CD4-positive, CD25-positive, alpha-beta regulatory T cell (primary cell): ENCODE measurements at regions not wholly inside any gene's neighbourhood (a gene's known extent, or its start where the extent isn't known, plus 50 kb on each side); places are given as distances from the start of the nearest gene placed in this dataset.

Source experiments
- ATAC-seq, 2 donors: fragments of 150-1000 bp; cut with Tn5 transposase; one replicate each; pipeline ENCODE4 v1.10.0; 2021; ENCODE audit warnings: low read depth in 2 of 2, moderate number of reproducible peaks in 2 of 2, moderate library complexity in 1 of 2
- DNase-seq, 3 donors: peaks; one replicate each; pipeline versions ENCODE4 v3.0.0 to v3.0.0-alpha.2; 2012 to 2022; ENCODE audit warnings: mixed read lengths in 1 of 3
- H3K27ac ChIP-seq: one replicate; pipeline ENCODE4 v1.7.0; 2013; ENCODE audit warnings: mild to moderate bottlenecking, low read length; ENCODE audit not compliant: insufficient read depth, poor library complexity, severe bottlenecking
- H3K27me3 ChIP-seq: one replicate; pipeline ENCODE4 v1.7.0; 2013; ENCODE audit warnings: low read length; ENCODE audit not compliant: control insufficient read depth, insufficient read depth
- H3K36me3 ChIP-seq: one replicate; pipeline ENCODE4 v1.7.0; 2013; ENCODE audit warnings: mild to moderate bottlenecking, low read length, moderate library complexity; ENCODE audit not compliant: control insufficient read depth, insufficient read depth
- H3K4me1 ChIP-seq: 2 replicates; pipeline ENCODE4 v1.7.0; 2013; ENCODE audit warnings: mild to moderate bottlenecking, low read length; ENCODE audit not compliant: insufficient read depth, control insufficient read depth, poor library complexity, severe bottlenecking
- H3K4me3 ChIP-seq: one replicate; pipeline ENCODE4 v1.7.0; 2013; ENCODE audit warnings: low read depth, mild to moderate bottlenecking, low read length, moderate library complexity
- H3K9me3 ChIP-seq, 2 experiments: 1 replicate in 1 of 2; 2 replicates in 1 of 2; pipeline ENCODE4 v1.7.0; 2013; ENCODE audit warnings: low read length in 2 of 2, mild to moderate bottlenecking in 1 of 2, moderate library complexity in 1 of 2; ENCODE audit not compliant: control insufficient read depth in 2 of 2
- H3K27ac Mint-ChIP-seq, 3 donors: one replicate each; pipeline ENCODE4 v1.8.0; 2020 to 2022; ENCODE audit warnings: mild to moderate bottlenecking in 3 of 3, mixed read lengths in 3 of 3, moderate library complexity in 2 of 3
- H3K27me3 Mint-ChIP-seq: one replicate; pipeline ENCODE4 v1.8.0; 2022; ENCODE audit warnings: mild to moderate bottlenecking, mixed read lengths
- H3K36me3 Mint-ChIP-seq: one replicate; pipeline ENCODE4 v1.8.0; 2020; ENCODE audit warnings: mixed read lengths
- H3K4me1 Mint-ChIP-seq, 4 donors: one replicate each; pipeline ENCODE4 v1.8.0; 2020 to 2022; ENCODE audit warnings: mixed read lengths in 4 of 4, mild to moderate bottlenecking in 1 of 4
- H3K4me3 Mint-ChIP-seq, 4 donors: one replicate each; pipeline ENCODE4 v1.8.0; 2020 to 2022; ENCODE audit warnings: mild to moderate bottlenecking in 4 of 4, mixed read lengths in 4 of 4, moderate library complexity in 3 of 4
- H3K9me3 Mint-ChIP-seq, 7 donors: one replicate each; pipeline ENCODE4 v1.8.0; 2020 to 2022; ENCODE audit warnings: mixed read lengths in 7 of 7, mild to moderate bottlenecking in 3 of 7, moderate library complexity in 2 of 7

DNA sequence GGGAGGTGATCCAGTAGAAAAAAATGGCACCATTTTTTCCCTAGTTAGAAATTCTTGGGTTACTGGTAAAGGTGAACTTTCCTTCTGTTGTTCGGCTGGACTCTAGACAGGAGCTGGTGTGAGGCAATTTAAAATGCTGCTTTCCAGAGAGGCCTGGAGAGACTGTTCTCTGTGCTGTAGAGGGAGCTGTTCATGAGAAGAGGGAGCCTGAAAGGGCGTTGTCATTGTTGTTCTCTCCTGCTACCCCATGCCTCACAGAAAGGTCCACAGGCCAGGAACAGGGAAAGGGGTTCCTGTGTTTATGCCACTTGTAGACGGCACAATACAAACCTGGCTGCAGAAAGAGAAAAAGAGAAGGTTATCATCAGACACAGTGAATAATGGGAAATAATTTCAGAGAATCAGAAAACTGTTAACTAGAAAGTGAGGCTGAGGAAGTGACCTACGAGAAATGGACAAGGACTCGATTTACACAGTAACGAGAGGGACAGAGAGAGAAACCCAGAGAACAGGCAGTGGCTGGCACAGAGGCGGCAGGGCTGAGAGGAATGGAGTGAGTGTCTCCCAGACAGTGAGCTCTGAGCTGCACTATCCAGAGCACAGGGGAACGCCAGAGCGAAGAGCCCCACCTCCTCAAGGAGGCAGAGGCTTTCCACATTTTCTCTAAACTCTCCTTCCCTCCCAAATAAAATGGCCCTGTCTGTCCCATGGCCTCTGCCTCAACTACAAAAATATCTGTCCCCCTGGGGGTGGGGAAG lies 109.2 kb downstream of the RRM1 start:
- Histone ChIP-seq H3K36me3 (no peaks in the 10 kb centered on the region), H3K9me3 (no peaks in the 10 kb centered on the region), H3K4me1 (no peaks in the 10 kb centered on the region), H3K4me3 (no peak overlapping the region), H3K27ac (no peak overlapping the region), H3K27me3 (peaks cover 1% of the 10 kb centered on the region)
- peaks cover 23% of the 10 kb centered on the region for H3K27me3 Mint-ChIP-seq
- no peak overlapping the region for H3K4me3 Mint-ChIP-seq
- ATAC-seq (no peak), DNase-seq (no peak)
- no peaks in the 10 kb centered on the region for H3K36me3 Mint-ChIP-seq
- H3K4me1 Mint-ChIP-seq = no peaks in the 10 kb centered on the region
- H3K9me3 Mint-ChIP-seq = peaks cover 0 to 2% (median 0%) of the 10 kb centered on the region in 7 donors
- no peak overlapping the region for H3K27ac Mint-ChIP-seq

DNA sequence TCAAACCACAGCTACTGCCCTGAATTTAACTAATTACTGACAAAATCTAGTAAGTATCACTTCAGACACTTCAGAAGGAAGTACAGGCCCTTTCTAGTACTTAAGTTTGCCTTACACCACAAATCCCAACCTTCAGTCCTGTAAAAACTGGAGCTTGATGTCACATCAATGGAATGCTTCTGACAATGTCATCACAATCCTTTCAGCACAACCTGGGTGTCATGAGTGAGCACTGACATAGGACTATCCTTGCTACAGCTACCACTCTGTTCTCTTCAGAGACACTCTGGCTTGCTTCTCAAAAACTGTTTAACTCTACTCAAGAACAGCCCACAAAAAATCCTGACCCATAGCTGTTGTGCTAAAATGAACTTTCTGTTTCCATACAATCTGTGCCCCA lies 108.2 kb downstream of the RRM1 start:
- H3K4me1 Mint-ChIP-seq = no peaks in the 10 kb centered on the region
- H3K4me3 Mint-ChIP-seq = no peak overlapping the region
- no peaks in the 10 kb centered on the region for H3K36me3 Mint-ChIP-seq
- ATAC-seq (no peak), DNase-seq (no peak)
- Histone ChIP-seq H3K9me3 (no peaks in the 10 kb centered on the region), H3K27ac (no peak overlapping the region), H3K36me3 (no peaks in the 10 kb centered on the region), H3K4me3 (no peak overlapping the region), H3K4me1 (no peaks in the 10 kb centered on the region), H3K27me3 (peaks cover 1% of the 10 kb centered on the region)
- peaks cover 0 to 2% (median 0%) of the 10 kb centered on the region in 7 donors for H3K9me3 Mint-ChIP-seq
- H3K27me3 Mint-ChIP-seq = peaks cover 23% of the 10 kb centered on the region
- peak overlapping the region in 1 of 3 donors; percentile 54 for H3K27ac Mint-ChIP-seq

GRCh38 chr11:4197112-4197511 lies 102.5 kb downstream of the RRM1 start:
- DNase-seq = no peak
- no peak overlapping the region for H3K4me3 Mint-ChIP-seq
- peaks cover 0 to 4% (median 0%) of the 10 kb centered on the region in 7 donors for H3K9me3 Mint-ChIP-seq
- no peak overlapping the region for H3K27ac Mint-ChIP-seq
- Histone ChIP-seq H3K36me3 (no peaks in the 10 kb centered on the region), H3K4me1 (no peaks in the 10 kb centered on the region), H3K27me3 (peaks cover 3% of the 10 kb centered on the region), H3K9me3 (no peaks in the 10 kb centered on the region), H3K4me3 (no peak overlapping the region), H3K27ac (no peak overlapping the region)
- H3K36me3 Mint-ChIP-seq = no peaks in the 10 kb centered on the region
- H3K4me1 Mint-ChIP-seq = no peaks in the 10 kb centered on the region
- H3K27me3 Mint-ChIP-seq = peaks cover 16% of the 10 kb centered on the region
- no peak for ATAC-seq

- Mint-ChIP-seq H3K4me3 (no peak overlapping the region), H3K36me3 (no peaks in the 10 kb centered on the region), H3K27me3 (peaks cover 17% of the 10 kb centered on the region), H3K4me1 (no peaks in the 10 kb centered on the region), H3K27ac (no peak overlapping the region), H3K9me3 (peaks cover 0 to 4% (median 0%) of the 10 kb centered on the region in 7 donors)
- Histone ChIP-seq H3K36me3 (no peaks in the 10 kb centered on the region), H3K4me1 (no peaks in the 10 kb centered on the region), H3K9me3 (no peaks in the 10 kb centered on the region), H3K27me3 (peaks cover 2% of the 10 kb centered on the region), H3K27ac (no peak overlapping the region), H3K4me3 (no peak overlapping the region)
- ATAC-seq (no peak), DNase-seq (no peak)
These were observed 101.3 kb downstream of the RRM1 start for GRCh38 chr11:4195909-4196308.

DNA sequence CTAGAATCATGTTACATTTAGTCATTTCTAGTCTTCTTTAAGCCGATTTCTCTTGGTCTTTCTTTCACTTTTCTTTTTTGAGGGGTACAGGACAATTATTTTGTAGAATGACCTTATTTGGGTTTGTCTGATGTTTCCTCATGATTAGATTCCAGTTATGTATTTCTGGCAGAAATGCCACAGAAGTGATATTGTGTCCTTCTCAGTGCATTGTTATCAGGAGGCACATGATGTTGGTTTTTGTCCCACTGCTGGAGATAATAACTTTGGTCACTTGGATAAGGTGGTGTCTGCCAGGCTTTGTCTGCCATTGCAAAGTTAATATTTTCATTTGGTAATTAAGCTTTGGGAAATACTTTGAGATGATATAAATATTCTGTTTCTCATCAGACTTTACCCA lies 100.3 kb downstream of the RRM1 start:
- peaks cover 17% of the 10 kb centered on the region for H3K27me3 Mint-ChIP-seq
- peaks cover 0 to 4% (median 0%) of the 10 kb centered on the region in 7 donors for H3K9me3 Mint-ChIP-seq
- no peaks in the 10 kb centered on the region for H3K4me1 Mint-ChIP-seq
- DNase-seq (no peak), ATAC-seq (no peak)
- H3K9me3 ChIP-seq = no peaks in the 10 kb centered on the region
- H3K4me3 ChIP-seq = no peak overlapping the region
- no peaks in the 10 kb centered on the region for H3K36me3 Mint-ChIP-seq
- no peak overlapping the region for H3K4me3 Mint-ChIP-seq
- H3K27me3 ChIP-seq = peaks cover 2% of the 10 kb centered on the region
- H3K27ac Mint-ChIP-seq = no peak overlapping the region
- H3K36me3 ChIP-seq = no peaks in the 10 kb centered on the region
- no peak overlapping the region for H3K27ac ChIP-seq
- no peaks in the 10 kb centered on the region for H3K4me1 ChIP-seq

DNA sequence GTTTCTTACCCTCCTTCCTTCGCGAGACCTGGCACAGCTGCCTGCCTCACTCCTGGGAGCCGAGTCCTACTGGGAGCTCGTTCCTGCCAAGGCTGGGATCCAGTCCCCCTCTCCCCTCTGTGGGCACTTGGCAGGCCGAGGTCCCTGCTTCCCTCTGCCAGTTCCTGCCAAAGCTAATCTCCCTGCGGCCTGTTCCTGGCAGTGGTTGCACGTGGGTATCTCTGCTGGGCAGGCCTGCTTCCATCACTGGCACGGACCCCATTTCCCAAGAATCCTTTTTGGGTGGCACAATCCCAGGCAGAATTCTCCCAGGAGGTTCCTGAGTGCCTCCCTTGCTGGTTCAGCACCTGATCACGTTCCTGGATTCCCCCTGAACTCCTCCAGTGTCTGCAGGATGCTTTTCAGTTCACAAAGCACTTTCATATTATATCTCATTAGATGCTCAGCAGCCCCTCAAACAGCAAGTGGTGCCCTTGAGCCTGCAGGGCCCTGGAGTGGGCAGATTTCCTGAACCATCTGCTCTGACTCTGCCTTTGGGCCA lies 96.5 kb downstream of the RRM1 start:
- H3K4me1 ChIP-seq = peaks cover 9% of the 10 kb centered on the region
- Mint-ChIP-seq H3K4me3 (no peak overlapping the region), H3K36me3 (no peaks in the 10 kb centered on the region), H3K27ac (no peak overlapping the region), H3K27me3 (peaks cover 20% of the 10 kb centered on the region), H3K4me1 (peaks cover 0 to 5% (median 2%) of the 10 kb centered on the region in 4 donors), H3K9me3 (no peaks in the 10 kb centered on the region)
- no peak overlapping the region for H3K27ac ChIP-seq
- DNase-seq (no peak), ATAC-seq (no peak)
- H3K9me3 ChIP-seq = no peaks in the 10 kb centered on the region
- peaks cover 2% of the 10 kb centered on the region for H3K27me3 ChIP-seq
- no peaks in the 10 kb centered on the region for H3K36me3 ChIP-seq
- H3K4me3 ChIP-seq = no peak overlapping the region

GRCh38 chr11:4190519-4190918 lies 95.9 kb downstream of the RRM1 start:
- H3K9me3 ChIP-seq = no peaks in the 10 kb centered on the region
- no peak for DNase-seq
- no peaks in the 10 kb centered on the region for H3K9me3 Mint-ChIP-seq
- peaks cover 0 to 5% (median 2%) of the 10 kb centered on the region in 4 donors for H3K4me1 Mint-ChIP-seq
- no peaks in the 10 kb centered on the region for H3K36me3 ChIP-seq
- H3K27ac ChIP-seq = no peak overlapping the region
- ATAC-seq = no peak
- no peaks in the 10 kb centered on the region for H3K36me3 Mint-ChIP-seq
- H3K4me1 ChIP-seq = peaks cover 9% of the 10 kb centered on the region
- H3K27me3 ChIP-seq = no peaks in the 10 kb centered on the region
- no peak overlapping the region for H3K4me3 ChIP-seq
- no peak overlapping the region for H3K27ac Mint-ChIP-seq
- H3K4me3 Mint-ChIP-seq = no peak overlapping the region
- H3K27me3 Mint-ChIP-seq = peaks cover 20% of the 10 kb centered on the region

GRCh38 chr11:4190098-4190497 lies 95.5 kb downstream of the RRM1 start:
- H3K36me3 ChIP-seq = no peaks in the 10 kb centered on the region
- H3K4me3 Mint-ChIP-seq = no peak overlapping the region
- no peak for DNase-seq
- no peak overlapping the region for H3K27ac ChIP-seq
- H3K27ac Mint-ChIP-seq = no peak overlapping the region
- no peaks in the 10 kb centered on the region for H3K27me3 ChIP-seq
- no peaks in the 10 kb centered on the region for H3K9me3 ChIP-seq
- H3K9me3 Mint-ChIP-seq = no peaks in the 10 kb centered on the region
- ATAC-seq = no peak
- H3K4me1 ChIP-seq = peaks cover 9% of the 10 kb centered on the region
- no peak overlapping the region for H3K4me3 ChIP-seq
- peaks cover 20% of the 10 kb centered on the region for H3K27me3 Mint-ChIP-seq
- no peaks in the 10 kb centered on the region for H3K36me3 Mint-ChIP-seq
- H3K4me1 Mint-ChIP-seq = peaks cover 0 to 5% (median 2%) of the 10 kb centered on the region in 4 donors
